ENCODE measurements at regions not wholly inside any gene's neighbourhood (a gene's known extent, or its start where the extent isn't known, plus 50 kb on each side); places are given as distances from the start of the nearest gene placed in this dataset.
"Not testable (repeated sequence)": the region's sequence is repeated elsewhere in the genome, so short reads cannot be mapped to it uniquely, and the experiment has no call there.

- peak; percentile 15 for DNase-seq (ENCODE audit: low spot score)
Measured at GRCh38 chr17:20944014-20944865, 98.6 kb downstream of the USP22 start.

- DNase-seq (ENCODE audit: low spot score), result not testable (repeated sequence)
Measured at GRCh38 chr17:20947708-20948107, 95.1 kb downstream of the USP22 start.

GRCh38 chr17:20948984-20949777 lies 93.6 kb downstream of the USP22 start:
- peak; percentile 9 for DNase-seq (ENCODE audit: low spot score)

Data from hematopoietic multipotent progenitor cell treated with erythropoietin and hydrocortisone succinate and interleukin-3 and kit ligand, for 17 days (in vitro differentiated cells).